Ascending aorta (tissue), 2 donors: ENCODE measurements at regions not wholly inside any gene's neighbourhood (a gene's known extent, or its start where the extent isn't known, plus 50 kb on each side); places are given as distances from the start of the nearest gene placed in this dataset.
"Not testable (repeated sequence)": the region's sequence is repeated elsewhere in the genome, so short reads cannot be mapped to it uniquely, and the experiment has no call there.

Experiments used
- DNase-seq, 2 donors: peaks; one replicate each; pipeline ENCODE4 v3.0.0-alpha.2; 2019; ENCODE audit warnings: low spot score in 2 of 2
- H3K27ac ChIP-seq, 2 donors: fragments of 200-600 bp; sonication (generic); one replicate each; pipeline ENCODE4 v1.5.1; 2016 to 2017; ENCODE audit warnings: mild to moderate bottlenecking in 1 of 2
- H3K27me3 ChIP-seq: fragments of 200-600 bp; sonication (generic); one replicate; pipeline ENCODE4 v1.5.1; 2017
- H3K36me3 ChIP-seq, 2 donors: fragments of 200-600 bp; sonication (generic); one replicate each; pipeline ENCODE4 v1.5.1; 2016
- H3K4me1 ChIP-seq, 2 donors: fragments of 200-600 bp; sonication (generic); one replicate each; pipeline ENCODE4 v1.5.1; 2016 to 2017; ENCODE audit warnings: mild to moderate bottlenecking in 1 of 2
- H3K4me3 ChIP-seq, 2 donors: fragments of 200-600 bp; sonication (generic); one replicate each; pipeline ENCODE4 v1.5.1; 2016 to 2017; ENCODE audit warnings: mild to moderate bottlenecking in 1 of 2
- H3K9me3 ChIP-seq, 2 donors: fragments of 200-600 bp; sonication (generic); one replicate each; pipeline ENCODE4 v1.5.1; 2016
- intact Hi-C: fragments of 100-400 bp; cut with DNase I; formaldehyde crosslinking; loops from one replicate; pipeline ENCODE4 v1.15.1; 2023
- TF ChIP-seq, protein P1 (sequence below), 3 experiments: fragments of 200-600 bp in 2 of 3; fragments of 450-650 bp in 1 of 3; sonication (generic) in 2 of 3; IDR thresholded peaks; one replicate each; pipeline ENCODE4 v1.5.1; 2016 to 2019; ENCODE audit warnings: antibody characterized with exemption in 3 of 3, mild to moderate bottlenecking in 1 of 3, moderate library complexity in 1 of 3

DNA sequence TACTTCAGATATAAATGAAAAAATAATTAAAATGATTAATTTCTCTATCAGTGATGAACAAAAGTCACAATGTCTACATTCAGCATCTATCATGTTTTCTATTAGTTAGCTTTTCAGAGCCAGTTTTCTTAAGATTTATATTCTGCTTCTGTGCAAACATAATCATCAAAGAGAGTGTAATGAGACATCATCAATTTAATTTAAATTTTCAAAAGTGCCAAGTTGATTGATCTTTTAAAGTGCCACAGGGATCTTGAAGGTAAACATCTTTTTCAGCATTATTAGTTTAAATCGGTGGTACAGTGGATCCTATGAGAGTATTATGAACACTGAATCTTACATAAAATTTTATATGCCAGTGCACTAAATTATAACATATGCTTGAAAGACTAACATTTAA is 1176.1 kb downstream of the PLA2G4A start:
- H3K9me3 ChIP-seq: no peaks in the 10 kb centered on the region
- no peaks in the 10 kb centered on the region for H3K36me3 ChIP-seq
- no peaks in the 10 kb centered on the region for H3K27me3 ChIP-seq
- H3K4me1 ChIP-seq: no peaks in the 10 kb centered on the region
- H3K27ac ChIP-seq: no peak overlapping the region
- intact Hi-C loops: no loop called here
- H3K4me3 ChIP-seq: no peak overlapping the region
- TF ChIP-seq, protein P1, sequence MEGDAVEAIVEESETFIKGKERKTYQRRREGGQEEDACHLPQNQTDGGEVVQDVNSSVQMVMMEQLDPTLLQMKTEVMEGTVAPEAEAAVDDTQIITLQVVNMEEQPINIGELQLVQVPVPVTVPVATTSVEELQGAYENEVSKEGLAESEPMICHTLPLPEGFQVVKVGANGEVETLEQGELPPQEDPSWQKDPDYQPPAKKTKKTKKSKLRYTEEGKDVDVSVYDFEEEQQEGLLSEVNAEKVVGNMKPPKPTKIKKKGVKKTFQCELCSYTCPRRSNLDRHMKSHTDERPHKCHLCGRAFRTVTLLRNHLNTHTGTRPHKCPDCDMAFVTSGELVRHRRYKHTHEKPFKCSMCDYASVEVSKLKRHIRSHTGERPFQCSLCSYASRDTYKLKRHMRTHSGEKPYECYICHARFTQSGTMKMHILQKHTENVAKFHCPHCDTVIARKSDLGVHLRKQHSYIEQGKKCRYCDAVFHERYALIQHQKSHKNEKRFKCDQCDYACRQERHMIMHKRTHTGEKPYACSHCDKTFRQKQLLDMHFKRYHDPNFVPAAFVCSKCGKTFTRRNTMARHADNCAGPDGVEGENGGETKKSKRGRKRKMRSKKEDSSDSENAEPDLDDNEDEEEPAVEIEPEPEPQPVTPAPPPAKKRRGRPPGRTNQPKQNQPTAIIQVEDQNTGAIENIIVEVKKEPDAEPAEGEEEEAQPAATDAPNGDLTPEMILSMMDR (IDR thresholded peaks at IDR 0.05): no peak
- DNase-seq: no peak

DNA sequence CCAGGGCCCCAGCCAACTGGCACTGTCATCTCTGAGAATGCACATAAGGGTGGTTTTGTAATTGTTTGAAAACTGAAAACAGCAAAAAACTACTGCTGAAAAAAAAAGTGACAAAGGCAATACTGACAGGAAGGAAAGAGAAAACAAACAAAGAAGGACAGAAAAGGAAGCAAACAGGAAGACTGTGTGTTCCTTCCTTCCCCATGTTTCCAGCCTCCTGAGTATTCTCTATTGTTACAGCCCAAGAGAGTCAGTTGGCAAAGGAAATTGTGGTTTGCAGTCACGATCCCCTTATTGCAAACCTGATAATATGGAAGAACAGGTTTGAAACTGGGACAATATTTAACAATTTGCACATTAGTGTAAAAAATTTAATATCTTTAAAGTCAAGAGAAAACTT is 1177.6 kb downstream of the PLA2G4A start:
- no peak for DNase-seq
- H3K27me3 ChIP-seq: no peaks in the 10 kb centered on the region
- TF ChIP-seq, protein P1 (IDR thresholded peaks at IDR 0.05): no peak
- no peaks in the 10 kb centered on the region for H3K4me1 ChIP-seq
- intact Hi-C loops: no loop called here
- H3K27ac ChIP-seq: no peak overlapping the region
- H3K9me3 ChIP-seq: no peaks in the 10 kb centered on the region
- H3K4me3 ChIP-seq: no peak overlapping the region
- H3K36me3 ChIP-seq: no peaks in the 10 kb centered on the region

- H3K27me3 ChIP-seq, H3K27ac ChIP-seq, H3K4me1 ChIP-seq, intact Hi-C loops, H3K4me3 ChIP-seq, DNase-seq, H3K36me3 ChIP-seq, H3K9me3 ChIP-seq: not testable (repeated sequence)
Observed at GRCh38 chr1:188013222-188013849, 1184.6 kb downstream of the PLA2G4A start.

GRCh38 chr1:188017921-188018320 is 1189.2 kb downstream of the PLA2G4A start:
- Histone ChIP-seq H3K27ac (no peak overlapping the region), H3K9me3 (no peaks in the 10 kb centered on the region), H3K36me3 (no peaks in the 10 kb centered on the region), H3K4me1 (no peaks in the 10 kb centered on the region), H3K27me3 (no peaks in the 10 kb centered on the region), H3K4me3 (no peak overlapping the region)
- TF ChIP-seq, protein P1 (IDR thresholded peaks at IDR 0.05): no peak
- intact Hi-C loops: no loop called here
- DNase-seq: no peak

- no peak for DNase-seq
- intact Hi-C loops: no loop called here
- H3K36me3 ChIP-seq: no peaks in the 10 kb centered on the region
- H3K9me3 ChIP-seq: no peaks in the 10 kb centered on the region
- no peak overlapping the region for H3K27ac ChIP-seq
- TF ChIP-seq, protein P1 (IDR thresholded peaks at IDR 0.05): no peak
- no peaks in the 10 kb centered on the region for H3K4me1 ChIP-seq
- H3K27me3 ChIP-seq: no peaks in the 10 kb centered on the region
- H3K4me3 ChIP-seq: no peak overlapping the region
Observed at GRCh38 chr1:188022661-188023060, 1193.9 kb downstream of the PLA2G4A start.

DNA sequence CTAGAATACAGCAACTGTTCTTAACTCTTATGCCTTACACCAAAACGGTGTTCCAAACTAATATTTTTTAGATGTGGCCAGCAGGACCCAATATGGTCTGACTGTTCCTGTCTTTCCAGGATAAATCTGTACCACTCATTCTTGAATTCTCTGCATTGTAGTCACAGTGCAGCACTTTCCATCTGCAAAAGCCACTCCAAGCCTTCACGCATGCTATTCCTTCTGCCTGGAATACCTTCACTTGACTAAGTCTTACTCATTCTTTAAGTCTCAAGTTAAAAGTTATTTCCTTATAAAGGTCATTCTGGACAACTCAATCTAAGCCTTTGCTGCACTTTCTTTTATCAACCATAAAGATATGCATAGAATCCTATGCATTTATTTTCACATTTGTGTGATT is 1194.5 kb downstream of the PLA2G4A start:
- Histone ChIP-seq H3K27ac (no peak overlapping the region), H3K36me3 (no peaks in the 10 kb centered on the region), H3K27me3 (no peaks in the 10 kb centered on the region), H3K4me3 (no peak overlapping the region), H3K4me1 (no peaks in the 10 kb centered on the region), H3K9me3 (no peaks in the 10 kb centered on the region)
- TF ChIP-seq, protein P1 (IDR thresholded peaks at IDR 0.05): no peak
- DNase-seq: no peak
- intact Hi-C loops: no loop called here
